IMR-90 (cell line): ENCODE measurements at regions not wholly inside any gene's neighbourhood (a gene's known extent, or its start where the extent isn't known, plus 50 kb on each side); places are given as distances from the start of the nearest gene placed in this dataset.

ENCODE experiments used
- BHLHE40 ChIP-seq: fragments of 150-350 bp; IDR thresholded peaks from 2 replicates; pipeline ENCODE4 v1.6.1; 2016; ENCODE audit warnings: mild to moderate bottlenecking, low read depth, low read length
- CEBPB ChIP-seq: IDR thresholded peaks from 2 replicates; pipeline ENCODE4 v1.6.1; 2012; ENCODE audit warnings: low read depth, low read length, improper control_type of control experiment
- CTCF ChIP-seq: conservative IDR thresholded peaks from 2 replicates; pipeline ENCODE4 v1.5.1; 2012; ENCODE audit warnings: mild to moderate bottlenecking, low read depth, low read length, improper control_type of control experiment
- MAZ ChIP-seq: IDR thresholded peaks from 2 replicates; pipeline ENCODE4 v1.6.1; 2012; ENCODE audit warnings: low read depth, mild to moderate bottlenecking, low read length, improper control_type of control experiment, moderate library complexity, borderline replicate concordance
- MXI1 ChIP-seq: IDR thresholded peaks from 2 replicates; pipeline ENCODE4 v1.6.1; 2012; ENCODE audit warnings: low read depth, mild to moderate bottlenecking, low read length, moderate library complexity, borderline replicate concordance
- NFE2L2 ChIP-seq: fragments of 150-350 bp; IDR thresholded peaks from 2 replicates; pipeline ENCODE4 v1.6.1; 2016; ENCODE audit warnings: low read depth, mild to moderate bottlenecking, low read length
- POLR2A ChIP-seq: IDR thresholded peaks from 2 replicates; pipeline ENCODE4 v1.6.1; 2012; ENCODE audit warnings: mild to moderate bottlenecking, low read depth, low read length
- RCOR1 ChIP-seq: IDR thresholded peaks from 2 replicates; pipeline ENCODE4 v1.6.1; 2012; ENCODE audit warnings: mild to moderate bottlenecking, low read length, improper control_type of control experiment; ENCODE audit not compliant: insufficient replicate concordance
- RFX5 ChIP-seq: IDR thresholded peaks from 2 replicates; pipeline ENCODE4 v1.8.0; 2012; ENCODE audit warnings: low read depth, mild to moderate bottlenecking, low read length, moderate library complexity

GRCh38 chr5:56700711-56701110, 114.6 kb upstream of the MAP3K1 start:
- TF ChIP-seq CTCF (no peak), RCOR1 (no peak), RFX5 (no peak), POLR2A (no peak), MAZ (no peak), NFE2L2 (no peak), MXI1 (no peak), BHLHE40 (no peak), CEBPB (no peak)
